Stimulated activated naive CD8-positive, alpha-beta T cell treated with anti-CD3 and anti-CD28 coated beads, Interleukin-15, Interleukin-2, amounts not matched to agents 100 ng/mL and 50 ng/mL, for 24 hours (primary cell): ENCODE measurements at regions not wholly inside any gene's neighbourhood (a gene's known extent, or its start where the extent isn't known, plus 50 kb on each side); places are given as distances from the start of the nearest gene placed in this dataset.
"Not testable (repeated sequence)": the region's sequence is repeated elsewhere in the genome, so short reads cannot be mapped to it uniquely, and the experiment has no call there.

ENCODE experiments used
- H3K27ac Mint-ChIP-seq: one replicate; pipeline ENCODE4 v1.8.0; 2021; ENCODE audit warnings: mild to moderate bottlenecking, mixed read lengths
- H3K27me3 Mint-ChIP-seq: one replicate; pipeline ENCODE4 v1.8.0; 2021; ENCODE audit warnings: mixed read lengths
- H3K36me3 Mint-ChIP-seq: one replicate; pipeline ENCODE4 v1.8.0; 2021; ENCODE audit warnings: low read depth, mixed read lengths
- H3K4me1 Mint-ChIP-seq: one replicate; pipeline ENCODE4 v1.8.0; 2021; ENCODE audit warnings: low read depth, mixed read lengths
- H3K4me3 Mint-ChIP-seq: one replicate; pipeline ENCODE4 v1.8.0; 2021; ENCODE audit warnings: mild to moderate bottlenecking, mixed read lengths
- H3K9me3 Mint-ChIP-seq: one replicate; pipeline ENCODE4 v1.8.0; 2021; ENCODE audit warnings: mixed read lengths

GRCh38 chr17:6373599-6373998 is 61.3 kb downstream of the AIPL1 start:
- peaks cover 50% of the 10 kb centered on the region for H3K27me3 Mint-ChIP-seq
- not testable (repeated sequence) for H3K9me3 Mint-ChIP-seq, H3K36me3 Mint-ChIP-seq, H3K4me3 Mint-ChIP-seq
- H3K27ac Mint-ChIP-seq = peak overlapping the region; percentile 84
- H3K4me1 Mint-ChIP-seq = peaks cover 23% of the 10 kb centered on the region

DNA sequence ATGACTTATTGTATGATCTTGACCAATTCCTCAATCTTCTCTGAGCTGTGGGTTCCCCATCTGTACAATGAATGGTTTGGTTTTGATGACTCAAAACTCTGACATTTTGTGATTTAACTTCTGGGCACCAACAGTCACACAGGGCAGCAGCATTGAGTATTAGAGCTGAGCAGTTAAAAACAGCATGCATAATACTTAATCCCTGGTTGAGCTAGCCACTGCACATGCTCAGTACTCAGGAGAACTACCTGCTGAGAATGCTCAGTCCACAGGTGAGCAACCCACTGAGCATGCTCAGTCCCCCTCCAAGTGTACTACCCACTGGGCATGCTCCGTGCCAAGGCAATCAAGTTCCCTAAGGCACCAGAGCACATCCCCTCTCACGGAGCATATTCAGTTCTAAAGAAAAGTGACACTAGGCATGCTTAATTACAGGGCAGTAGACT is 68.7 kb downstream of the AIPL1 start:
- peaks cover 70% of the 10 kb centered on the region for H3K27me3 Mint-ChIP-seq

GRCh38 chr17:6365200-6365943 is 69.5 kb downstream of the AIPL1 start:
- Mint-ChIP-seq H3K27me3 (peaks cover 72% of the 10 kb centered on the region), H3K27ac (no peak overlapping the region), H3K4me3 (no peak overlapping the region), H3K4me1 (peaks cover 20% of the 10 kb centered on the region), H3K9me3 (no peaks in the 10 kb centered on the region), H3K36me3 (no peaks in the 10 kb centered on the region)

More for the DNA sequence above, 68.7 kb downstream of the AIPL1 start:
- Mint-ChIP-seq H3K27ac (no peak overlapping the region), H3K4me1 (peaks cover 20% of the 10 kb centered on the region), H3K36me3 (no peaks in the 10 kb centered on the region), H3K9me3 (no peaks in the 10 kb centered on the region), H3K4me3 (no peak overlapping the region)

- peaks cover 64% of the 10 kb centered on the region for H3K27me3 Mint-ChIP-seq
These were observed 73.2 kb downstream of the AIPL1 start for GRCh38 chr17:6361733-6362132.

DNA sequence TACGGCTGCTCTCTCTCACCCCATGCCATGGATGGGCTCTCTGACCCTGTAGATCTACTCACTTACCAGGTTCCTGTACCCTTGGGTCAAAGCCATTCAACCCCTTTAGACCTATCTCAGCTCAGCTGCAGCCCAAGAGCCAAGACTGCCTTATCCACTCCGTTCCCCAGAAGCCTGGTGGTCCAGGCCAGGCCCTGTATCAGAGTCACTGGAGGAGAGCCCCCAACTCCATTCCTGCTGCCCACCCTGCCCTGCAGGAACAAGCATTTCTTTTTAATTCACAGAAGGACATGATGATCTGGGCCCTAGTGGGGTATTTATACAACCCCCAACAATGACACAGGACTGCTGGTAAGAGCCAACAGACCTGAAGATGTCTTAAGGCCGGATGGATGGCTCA is 76.8 kb downstream of the AIPL1 start:
- Mint-ChIP-seq H3K27ac (no peak overlapping the region), H3K4me3 (no peak overlapping the region), H3K27me3 (peaks cover 58% of the 10 kb centered on the region), H3K4me1 (no peaks in the 10 kb centered on the region), H3K36me3 (no peaks in the 10 kb centered on the region), H3K9me3 (no peaks in the 10 kb centered on the region)

More at GRCh38 chr17:6361733-6362132, 73.2 kb downstream of the AIPL1 start:
- Mint-ChIP-seq H3K9me3 (no peaks in the 10 kb centered on the region), H3K4me3 (no peak overlapping the region), H3K36me3 (no peaks in the 10 kb centered on the region), H3K27ac (no peak overlapping the region), H3K4me1 (peaks cover 20% of the 10 kb centered on the region)

- no peak overlapping the region for H3K4me3 Mint-ChIP-seq
- peaks cover 57% of the 10 kb centered on the region for H3K27me3 Mint-ChIP-seq
- H3K36me3 Mint-ChIP-seq = no peaks in the 10 kb centered on the region
- H3K27ac Mint-ChIP-seq = no peak overlapping the region
- no peaks in the 10 kb centered on the region for H3K9me3 Mint-ChIP-seq
- no peaks in the 10 kb centered on the region for H3K4me1 Mint-ChIP-seq
These were observed 78.4 kb downstream of the AIPL1 start for GRCh38 chr17:6356562-6356961.

DNA sequence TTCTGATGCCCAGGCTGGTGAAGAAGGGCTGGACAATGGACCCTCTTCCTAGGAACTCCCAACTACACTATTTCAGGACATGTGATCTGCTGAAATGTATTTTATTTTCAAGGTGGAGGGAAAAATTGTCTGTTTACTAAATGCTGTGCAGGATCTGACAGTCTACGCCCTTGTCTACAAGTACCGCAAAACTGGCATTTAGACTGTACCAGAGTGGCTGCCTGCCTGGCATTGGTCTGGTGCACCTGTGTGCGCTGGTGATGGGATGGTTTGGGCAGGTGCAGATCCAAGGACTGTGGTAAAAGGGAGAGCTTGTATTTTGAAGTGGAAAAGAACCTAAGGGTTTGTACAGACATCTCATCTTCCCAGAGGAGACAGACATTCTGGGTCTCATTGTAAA is 79.7 kb downstream of the AIPL1 start:
- H3K36me3 Mint-ChIP-seq = no peaks in the 10 kb centered on the region

DNA sequence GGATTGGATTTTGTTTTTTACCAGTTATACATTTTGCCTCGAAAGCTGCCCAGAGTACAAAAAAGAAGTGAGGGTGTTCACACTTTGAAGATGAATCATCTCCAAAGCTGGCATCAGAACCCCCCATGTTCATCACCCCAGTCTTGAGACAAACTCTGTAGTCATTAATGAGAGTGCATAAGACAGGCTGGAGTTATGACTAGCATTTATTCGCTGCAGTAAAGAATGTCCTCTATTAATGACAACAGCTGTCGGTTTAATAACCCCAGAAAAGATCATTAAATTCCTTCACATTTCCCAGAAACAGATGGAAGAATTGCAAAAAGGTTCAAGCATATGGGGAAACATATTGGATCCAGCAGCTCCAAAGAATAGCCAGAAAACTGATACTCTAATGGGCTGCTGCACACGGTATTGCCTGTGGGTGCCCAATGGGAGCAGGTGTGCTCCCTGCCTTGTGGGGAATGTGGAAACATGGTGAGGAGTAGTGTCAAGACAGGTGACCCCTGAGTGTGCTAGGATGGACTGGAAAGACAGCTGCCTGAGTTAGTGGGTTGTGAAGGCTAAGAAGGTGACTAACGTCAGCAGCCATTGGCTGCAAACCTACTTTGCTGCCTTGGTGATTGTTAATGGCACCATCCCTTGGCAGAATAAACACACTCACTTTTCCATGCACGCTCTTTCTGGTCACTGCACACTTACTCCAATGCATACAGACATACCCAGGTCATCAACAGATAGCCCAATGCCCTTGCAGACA is 81.9 kb downstream of the AIPL1 start:
- Mint-ChIP-seq H3K36me3 (no peaks in the 10 kb centered on the region), H3K4me1 (no peaks in the 10 kb centered on the region), H3K4me3 (no peak overlapping the region), H3K27me3 (peaks cover 55% of the 10 kb centered on the region), H3K27ac (no peak overlapping the region), H3K9me3 (no peaks in the 10 kb centered on the region)

More for the DNA sequence above, 79.7 kb downstream of the AIPL1 start:
- Mint-ChIP-seq H3K27ac (no peak overlapping the region), H3K9me3 (no peaks in the 10 kb centered on the region), H3K27me3 (peaks cover 49% of the 10 kb centered on the region), H3K4me3 (no peak overlapping the region), H3K4me1 (no peaks in the 10 kb centered on the region)

DNA sequence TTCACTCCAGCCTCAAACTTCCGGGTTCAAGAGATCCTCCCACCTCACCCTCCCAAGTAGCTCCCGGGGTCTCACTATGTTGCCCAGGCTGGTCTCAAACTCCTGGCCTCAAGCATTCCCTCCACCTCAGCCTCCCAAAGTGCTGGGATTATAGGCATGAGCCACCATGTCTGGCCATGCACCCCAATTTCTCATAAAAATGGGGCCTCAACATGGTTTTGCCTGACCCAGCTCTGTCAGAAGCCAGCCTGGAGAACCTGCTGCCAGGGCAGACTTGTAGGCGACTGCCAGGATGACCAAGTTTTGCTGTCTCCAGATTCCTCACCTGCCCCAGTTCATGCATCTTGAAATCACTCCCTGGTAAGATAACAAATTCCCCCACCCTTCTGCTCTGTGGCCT is 82.9 kb downstream of the AIPL1 start:
- no peak overlapping the region for H3K4me3 Mint-ChIP-seq
- H3K36me3 Mint-ChIP-seq = no peaks in the 10 kb centered on the region
- H3K4me1 Mint-ChIP-seq = no peaks in the 10 kb centered on the region
- H3K9me3 Mint-ChIP-seq = no peaks in the 10 kb centered on the region
- peaks cover 62% of the 10 kb centered on the region for H3K27me3 Mint-ChIP-seq
- H3K27ac Mint-ChIP-seq = no peak overlapping the region

DNA sequence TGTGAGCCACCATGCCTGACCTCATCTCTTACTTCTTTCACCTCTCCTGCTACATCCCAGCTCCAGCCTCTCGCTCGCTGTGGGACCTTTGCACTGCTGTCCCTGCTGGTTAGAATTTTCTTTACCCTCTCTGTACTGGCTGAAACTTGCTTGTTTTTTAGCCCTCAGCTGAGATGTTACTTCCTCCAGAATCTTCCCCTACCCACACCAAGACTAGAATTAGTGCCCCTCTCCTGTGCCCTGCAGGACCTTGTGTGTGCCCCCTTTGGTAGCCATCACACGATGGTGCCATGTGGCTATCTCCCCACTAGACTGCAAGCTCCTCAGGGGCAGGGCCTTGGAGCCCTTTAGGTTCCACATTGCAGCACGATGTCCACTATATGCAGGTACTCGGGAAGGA is 84.1 kb downstream of the AIPL1 start:
- no peaks in the 10 kb centered on the region for H3K9me3 Mint-ChIP-seq

DNA sequence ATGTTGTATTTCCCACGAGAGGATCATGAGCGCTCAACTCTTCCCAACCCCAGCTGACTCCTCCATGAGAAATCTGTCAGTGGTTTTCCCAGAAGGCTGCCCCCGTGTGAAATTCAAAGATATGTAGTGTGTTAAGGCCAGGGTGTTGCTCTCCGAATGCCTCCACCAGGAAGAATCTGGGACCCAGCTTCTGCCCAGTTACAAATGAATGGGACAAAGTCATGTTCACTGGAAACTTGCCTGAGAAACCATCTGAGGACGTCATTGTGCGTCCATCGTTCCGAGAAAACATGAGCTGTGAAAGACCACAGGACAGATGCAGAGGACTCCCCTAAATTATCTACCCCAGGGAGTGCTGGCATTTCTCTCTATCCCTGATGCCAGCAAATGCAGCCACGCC is 86.0 kb downstream of the AIPL1 start:
- no peak overlapping the region for H3K27ac Mint-ChIP-seq
- no peaks in the 10 kb centered on the region for H3K36me3 Mint-ChIP-seq

More for the DNA sequence above, 84.1 kb downstream of the AIPL1 start:
- Mint-ChIP-seq H3K4me3 (no peak overlapping the region), H3K4me1 (no peaks in the 10 kb centered on the region), H3K27ac (no peak overlapping the region), H3K36me3 (no peaks in the 10 kb centered on the region), H3K27me3 (peaks cover 55% of the 10 kb centered on the region)

GRCh38 chr17:6347776-6348175 is 87.1 kb downstream of the AIPL1 start:
- Mint-ChIP-seq H3K27ac (no peak overlapping the region), H3K4me1 (no peaks in the 10 kb centered on the region), H3K4me3 (no peak overlapping the region), H3K9me3 (no peaks in the 10 kb centered on the region), H3K36me3 (no peaks in the 10 kb centered on the region), H3K27me3 (peaks cover 39% of the 10 kb centered on the region)

More for the DNA sequence above, 86.0 kb downstream of the AIPL1 start:
- H3K4me3 Mint-ChIP-seq = no peak overlapping the region
- H3K27me3 Mint-ChIP-seq = peaks cover 48% of the 10 kb centered on the region
- no peaks in the 10 kb centered on the region for H3K4me1 Mint-ChIP-seq
- no peaks in the 10 kb centered on the region for H3K9me3 Mint-ChIP-seq

GRCh38 chr17:6346986-6347385 is 87.9 kb downstream of the AIPL1 start:
- peaks cover 33% of the 10 kb centered on the region for H3K27me3 Mint-ChIP-seq
- H3K4me1 Mint-ChIP-seq = no peaks in the 10 kb centered on the region
- H3K4me3 Mint-ChIP-seq = no peak overlapping the region
- H3K36me3 Mint-ChIP-seq = no peaks in the 10 kb centered on the region
- H3K27ac Mint-ChIP-seq = no peak overlapping the region
- no peaks in the 10 kb centered on the region for H3K9me3 Mint-ChIP-seq

GRCh38 chr17:6346156-6346786 is 88.7 kb downstream of the AIPL1 start:
- Mint-ChIP-seq H3K4me1 (no peaks in the 10 kb centered on the region), H3K4me3 (no peak overlapping the region), H3K27me3 (peaks cover 33% of the 10 kb centered on the region), H3K36me3 (no peaks in the 10 kb centered on the region), H3K27ac (no peak overlapping the region), H3K9me3 (no peaks in the 10 kb centered on the region)

DNA sequence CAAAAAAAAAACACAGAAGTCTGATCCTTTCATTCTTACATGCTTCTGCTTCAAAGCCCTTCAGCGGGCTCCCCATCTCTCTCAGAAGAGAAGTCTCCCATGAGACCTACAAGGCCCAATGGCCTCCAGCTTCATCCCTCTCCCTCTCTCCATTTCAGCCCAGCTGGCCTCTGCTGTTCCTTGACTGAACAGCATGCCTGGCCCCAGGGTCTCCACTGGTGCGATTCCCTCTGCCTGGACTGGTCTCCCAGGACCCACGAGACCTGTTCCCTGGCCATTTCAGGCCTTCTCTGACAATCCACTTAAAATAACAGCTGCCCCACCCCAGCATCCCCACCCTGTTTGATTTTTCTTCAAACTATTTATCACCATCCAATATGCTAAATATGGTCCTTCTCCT is 91.2 kb downstream of the AIPL1 start:
- no peaks in the 10 kb centered on the region for H3K36me3 Mint-ChIP-seq
- H3K9me3 Mint-ChIP-seq = no peaks in the 10 kb centered on the region
- H3K4me1 Mint-ChIP-seq = no peaks in the 10 kb centered on the region
- H3K27ac Mint-ChIP-seq = no peak overlapping the region
- H3K27me3 Mint-ChIP-seq = peaks cover 28% of the 10 kb centered on the region
- H3K4me3 Mint-ChIP-seq = no peak overlapping the region
